Activated B cell treated with CpG ODN at 0.5 μM for 24 hours (primary cell): ENCODE measurements at regions not wholly inside any gene's neighbourhood (a gene's known extent, or its start where the extent isn't known, plus 50 kb on each side); places are given as distances from the start of the nearest gene placed in this dataset.

Experiments
- ATAC-seq: fragments of 200-7000 bp; cut with Tn5 transposase; one replicate; pipeline ENCODE4 v1.10.0; 2021; ENCODE audit warnings: low read depth, mild to moderate bottlenecking, moderate library complexity
- CTCF ChIA-PET: fragments of 350-600 bp; sonication (Branson Sonifier 250); formaldehyde crosslinking; loops from one replicate; lab custom pipeline; 2021; ENCODE audit warnings: antibody characterized with exemption; lab: Charles Lee
- POLR2A ChIA-PET: fragments of 350-600 bp; sonication (Branson Sonifier 250); formaldehyde crosslinking; loops from one replicate; lab custom pipeline; 2021; ENCODE audit warnings: antibody characterized with exemption; lab: Charles Lee
- DNase-seq: peaks from one replicate; pipeline ENCODE4 v3.0.0; 2022
- H3K27ac Mint-ChIP-seq: one replicate; pipeline ENCODE4 v1.8.0; 2020; ENCODE audit warnings: mixed read lengths
- H3K27me3 Mint-ChIP-seq: one replicate; pipeline ENCODE4 v1.8.0; 2021; ENCODE audit warnings: mixed read lengths
- H3K36me3 Mint-ChIP-seq: one replicate; pipeline ENCODE4 v1.8.0; 2021; ENCODE audit warnings: low read depth, mixed read lengths
- H3K4me1 Mint-ChIP-seq: one replicate; pipeline ENCODE4 v1.8.0; 2021; ENCODE audit warnings: mixed read lengths
- H3K4me3 Mint-ChIP-seq: one replicate; pipeline ENCODE4 v1.8.0; 2020; ENCODE audit warnings: mild to moderate bottlenecking, mixed read lengths
- H3K9me3 Mint-ChIP-seq: one replicate; pipeline ENCODE4 v1.8.0; 2020; ENCODE audit warnings: mixed read lengths
- CTCF ChIP-seq: fragments of 200-600 bp; IDR thresholded peaks from one replicate; pipeline ENCODE4 v1.8.0; 2022; ENCODE audit warnings: antibody characterized with exemption, mild to moderate bottlenecking
- intact Hi-C: fragments of 100-400 bp; cut with micrococcal nuclease; formaldehyde crosslinking; loops from one replicate; pipeline ENCODE4 v1.15.1; 2024

DNA sequence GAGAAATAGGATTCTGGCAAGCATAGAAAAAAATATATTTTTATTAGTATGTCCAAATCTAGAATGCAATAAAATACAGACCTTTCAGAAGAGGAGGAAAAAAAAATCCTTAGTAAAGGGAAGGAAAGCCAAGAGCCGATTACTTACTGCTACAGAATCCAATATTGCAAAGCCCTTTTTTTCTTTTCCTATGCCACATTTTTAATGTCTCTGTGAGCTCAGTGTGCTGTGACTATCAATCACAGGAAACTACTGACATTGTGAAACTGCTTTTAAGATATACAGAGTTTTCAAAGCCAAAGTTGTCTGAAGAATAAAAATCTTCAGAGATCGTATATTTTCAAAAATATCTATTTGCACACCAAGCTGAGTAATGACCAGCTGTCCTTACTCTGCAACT, 120.4 kb downstream of the CHD9NB start:
- Mint-ChIP-seq H3K36me3 (no peaks in the 10 kb centered on the region), H3K27ac (no peak overlapping the region), H3K4me1 (no peaks in the 10 kb centered on the region), H3K27me3 (peaks cover 4% of the 10 kb centered on the region), H3K9me3 (peaks cover 8% of the 10 kb centered on the region), H3K4me3 (no peak overlapping the region)
- intact Hi-C loops = no loop called here
- POLR2A ChIA-PET = no interaction called here
- CTCF ChIA-PET = no interaction called here
- DNase-seq (no peak), ATAC-seq (no peak)
- no peak for TF ChIP-seq CTCF

DNA sequence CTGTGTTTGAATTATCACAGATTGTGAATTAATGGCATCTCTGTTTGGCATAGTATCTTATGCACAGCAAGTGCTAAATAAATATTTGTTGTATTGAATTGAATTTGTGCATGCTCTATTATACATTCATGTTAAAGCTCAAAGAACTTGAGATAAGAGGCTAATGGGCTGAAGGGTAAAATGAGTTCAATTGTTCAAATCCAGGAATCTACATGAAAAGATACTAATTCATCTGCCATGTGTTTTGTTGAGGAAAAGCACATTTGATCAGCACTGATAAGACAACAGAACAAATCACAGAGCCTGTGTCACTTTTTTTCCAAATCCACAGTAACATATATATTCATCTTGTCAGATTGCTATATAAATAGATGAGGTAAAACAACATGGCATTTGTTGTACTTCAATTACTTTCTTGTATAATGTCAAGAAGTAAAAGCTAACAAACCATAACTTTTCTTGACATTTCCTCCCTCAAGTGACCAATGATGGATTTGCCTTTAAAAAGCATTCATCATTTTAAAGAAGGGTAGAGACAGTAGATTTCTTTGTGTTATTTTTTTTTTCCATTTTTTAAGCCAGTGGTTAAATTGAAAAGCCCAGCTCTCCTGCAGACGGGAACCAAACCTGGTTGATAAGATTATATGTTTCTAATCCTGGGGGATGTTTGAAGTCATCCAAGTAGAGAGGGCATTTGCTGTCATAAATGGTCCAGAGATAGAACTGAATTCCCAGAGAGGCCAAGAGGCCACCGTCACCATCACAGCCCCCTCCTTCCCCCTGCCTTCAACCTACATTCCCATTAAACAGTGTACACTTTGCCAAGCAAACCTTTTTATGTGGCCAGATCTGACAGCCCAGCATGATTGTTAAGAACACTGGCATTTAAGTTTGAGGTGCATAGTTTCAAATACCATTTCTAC, 123.0 kb downstream of the CHD9NB start:
- ATAC-seq (no peak), DNase-seq (no peak)
- Mint-ChIP-seq H3K4me3 (no peak overlapping the region), H3K36me3 (no peaks in the 10 kb centered on the region), H3K27me3 (peaks cover 1% of the 10 kb centered on the region), H3K4me1 (no peaks in the 10 kb centered on the region), H3K27ac (no peak overlapping the region), H3K9me3 (peaks cover 17% of the 10 kb centered on the region)
- ChIA-PET CTCF (no interaction called here), POLR2A (no interaction called here)
- TF ChIP-seq CTCF = no peak
- intact Hi-C loops = no loop called here

- DNase-seq (no peak), ATAC-seq (no peak)
- ChIA-PET CTCF (no interaction called here), POLR2A (no interaction called here)
- Mint-ChIP-seq H3K9me3 (peaks cover 17% of the 10 kb centered on the region), H3K4me3 (no peak overlapping the region), H3K27me3 (no peaks in the 10 kb centered on the region), H3K4me1 (no peaks in the 10 kb centered on the region), H3K36me3 (no peaks in the 10 kb centered on the region), H3K27ac (no peak overlapping the region)
- no peak for TF ChIP-seq CTCF
- intact Hi-C loops = no loop called here
Measured at GRCh38 chr16:52928955-52929354, 123.7 kb downstream of the CHD9NB start.

DNA sequence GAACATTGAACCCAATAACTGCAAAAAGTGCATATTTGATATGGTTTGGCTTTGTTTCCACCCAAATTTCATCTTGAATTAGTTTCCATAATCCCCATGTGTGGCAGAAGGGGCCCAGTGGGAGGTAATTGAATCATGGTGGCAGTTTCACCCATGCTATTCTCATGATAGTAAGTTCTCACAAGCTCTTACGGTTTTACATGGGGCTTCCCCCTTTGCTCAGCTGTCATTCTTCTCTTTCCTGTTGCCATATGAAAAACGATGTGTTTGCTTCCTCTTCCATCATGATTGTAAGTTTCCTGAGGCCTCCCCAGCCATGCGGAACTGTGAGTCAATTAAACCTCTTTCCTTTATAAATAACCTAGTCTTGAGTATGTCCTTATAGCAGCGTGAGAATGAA, 127.6 kb downstream of the CHD9NB start:
- peaks cover 3% of the 10 kb centered on the region for H3K27me3 Mint-ChIP-seq
- CTCF ChIA-PET = no interaction called here

More for the DNA sequence above, 127.6 kb downstream of the CHD9NB start:
- POLR2A ChIA-PET = no interaction called here
- Mint-ChIP-seq H3K9me3 (peaks cover 9% of the 10 kb centered on the region), H3K4me3 (no peak overlapping the region), H3K27ac (no peak overlapping the region), H3K4me1 (no peaks in the 10 kb centered on the region), H3K36me3 (no peaks in the 10 kb centered on the region)
- no peak for ATAC-seq
- no peak for TF ChIP-seq CTCF
- intact Hi-C loops = no loop called here
- no peak for DNase-seq
